Hepatocyte (in vitro differentiated cells): ENCODE measurements at regions not wholly inside any gene's neighbourhood (a gene's known extent, or its start where the extent isn't known, plus 50 kb on each side); places are given as distances from the start of the nearest gene placed in this dataset.

Source experiments
- DNase-seq: peaks from one replicate; pipeline ENCODE4 v3.0.0-alpha.2; 2016; ENCODE audit warnings: low spot score
- H2AFZ ChIP-seq: fragments of 200-600 bp; sonication (generic); 2 replicates; pipeline ENCODE4 v1.6.0; 2016; ENCODE audit warnings: antibody characterized with exemption, mild to moderate bottlenecking
- H3K27ac ChIP-seq: fragments of 200-600 bp; sonication (generic); 2 replicates; pipeline ENCODE4 v1.5.1; 2016; ENCODE audit warnings: mild to moderate bottlenecking
- H3K27me3 ChIP-seq: fragments of 200-600 bp; sonication (generic); 2 replicates; pipeline ENCODE4 v1.6.1; 2016
- H3K36me3 ChIP-seq: fragments of 200-600 bp; sonication (generic); replicated peaks from 2 replicates; pipeline ENCODE4 v1.5.1; 2016; ENCODE audit warnings: low read depth; ENCODE audit not compliant: insufficient read depth
- H3K4me1 ChIP-seq: fragments of 200-600 bp; sonication (generic); 2 replicates; pipeline ENCODE4 v1.5.1; 2016; ENCODE audit warnings: mild to moderate bottlenecking, moderate library complexity; ENCODE audit not compliant: insufficient read depth
- H3K4me2 ChIP-seq: fragments of 200-600 bp; sonication (generic); 2 replicates; pipeline ENCODE4 v1.6.0; 2016
- H3K4me3 ChIP-seq: fragments of 200-600 bp; sonication (generic); 2 replicates; pipeline ENCODE4 v1.5.1; 2016; ENCODE audit warnings: mild to moderate bottlenecking
- H3K79me2 ChIP-seq: fragments of 200-600 bp; sonication (generic); 2 replicates; pipeline ENCODE4 v1.6.0; 2017; ENCODE audit warnings: mild to moderate bottlenecking
- H3K9me2 ChIP-seq: fragments of 200-600 bp; sonication (generic); replicated peaks from 2 replicates; pipeline ENCODE4 v1.6.0; 2017; ENCODE audit warnings: mild to moderate bottlenecking; ENCODE audit not compliant: insufficient read depth
- H3K9me3 ChIP-seq: fragments of 200-600 bp; sonication (generic); 2 replicates; pipeline ENCODE4 v1.5.1; 2016; ENCODE audit warnings: low read depth, mild to moderate bottlenecking
- H4K20me1 ChIP-seq: fragments of 200-600 bp; sonication (generic); 2 replicates; pipeline ENCODE4 v1.6.0; 2016; ENCODE audit warnings: mild to moderate bottlenecking; ENCODE audit not compliant: insufficient read depth, poor library complexity, severe bottlenecking
- CTCF ChIP-seq: fragments of 200-600 bp; sonication (generic); IDR thresholded peaks from 2 replicates; pipeline ENCODE4 v1.5.1; 2016; ENCODE audit warnings: antibody characterized with exemption, mild to moderate bottlenecking; ENCODE audit not compliant: poor library complexity
- EZH2 ChIP-seq: fragments of 200-600 bp; sonication (generic); IDR thresholded peaks from 2 replicates; pipeline ENCODE4 v1.6.1; 2016; ENCODE audit warnings: antibody characterized with exemption, mild to moderate bottlenecking, borderline replicate concordance
- EZH2phosphoT487 ChIP-seq: fragments of 200-600 bp; sonication (generic); IDR thresholded peaks from one replicate; pipeline ENCODE4 v1.6.1; 2018; ENCODE audit warnings: antibody characterized with exemption, mild to moderate bottlenecking, low read depth, moderate library complexity; ENCODE audit not compliant: unreplicated experiment, severe bottlenecking
- WGBS: methylation state at CpG from one replicate; pipeline ENCODE4 v1.1.6; 2016; ENCODE audit warnings: low lambda C conversion rate; ENCODE audit errors: missing lambda C conversion rate; 5-methylcytosine and 5-hydroxymethylcytosine counted together

DNA sequence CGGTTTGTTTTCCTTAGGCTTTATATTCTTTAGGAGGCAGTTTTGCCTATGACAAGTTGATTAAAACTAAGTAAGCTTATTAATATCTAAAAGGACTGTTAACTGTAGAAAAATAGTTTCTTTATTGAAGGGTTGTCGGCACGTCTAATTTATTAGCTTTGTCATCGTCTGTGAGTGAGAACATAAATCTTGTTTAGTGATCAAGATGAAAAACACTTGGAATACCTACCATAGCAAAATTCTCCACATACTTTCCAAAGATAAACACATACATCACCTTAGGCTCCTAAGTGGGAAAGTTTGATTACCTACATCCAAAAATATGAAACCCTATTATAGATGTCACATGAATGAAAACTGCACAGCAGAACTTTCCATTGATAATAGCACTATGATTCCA is 139.1 kb upstream of the BNIP2 start:
- 70% methylated on average over 4 of the region's 4 CpGs for WGBS
- H3K4me3 ChIP-seq: no peak overlapping the region

GRCh38 chr15:59825901-59826300 is 136.8 kb upstream of the BNIP2 start:
- no peaks in the 10 kb centered on the region for H3K9me3 ChIP-seq
- no peaks in the 10 kb centered on the region for H3K9me2 ChIP-seq
- TF ChIP-seq CTCF (no peak), EZH2phosphoT487 (no peak), EZH2 (no peak)
- H3K4me2 ChIP-seq: no peak overlapping the region
- H3K4me1 ChIP-seq: no peaks in the 10 kb centered on the region
- no peaks in the 10 kb centered on the region for H3K36me3 ChIP-seq
- DNase-seq: no peak
- H3K79me2 ChIP-seq: no peaks in the 10 kb centered on the region
- H4K20me1 ChIP-seq: no peaks in the 10 kb centered on the region
- no peak overlapping the region for H3K4me3 ChIP-seq
- H2AFZ ChIP-seq: no peak overlapping the region
- no peaks in the 10 kb centered on the region for H3K27me3 ChIP-seq
- WGBS: 62% methylated on average over 7 of the region's 7 CpGs
- H3K27ac ChIP-seq: no peak overlapping the region

More for the DNA sequence above, 139.1 kb upstream of the BNIP2 start:
- Histone ChIP-seq H3K9me3 (no peaks in the 10 kb centered on the region), H3K79me2 (no peaks in the 10 kb centered on the region), H3K36me3 (no peaks in the 10 kb centered on the region), H3K4me1 (no peaks in the 10 kb centered on the region), H2AFZ (no peak overlapping the region), H3K9me2 (no peaks in the 10 kb centered on the region), H4K20me1 (no peaks in the 10 kb centered on the region), H3K4me2 (no peak overlapping the region), H3K27me3 (no peaks in the 10 kb centered on the region), H3K27ac (no peak overlapping the region)
- DNase-seq: no peak
- TF ChIP-seq EZH2phosphoT487 (no peak), EZH2 (no peak), CTCF (no peak)

GRCh38 chr15:59821286-59821685 is 132.2 kb upstream of the BNIP2 start:
- no peaks in the 10 kb centered on the region for H3K79me2 ChIP-seq
- WGBS: 85% methylated on average over 1 of the region's 1 CpG
- no peaks in the 10 kb centered on the region for H3K36me3 ChIP-seq
- no peak for DNase-seq
- no peaks in the 10 kb centered on the region for H3K9me3 ChIP-seq
- H3K27me3 ChIP-seq: peaks cover 29% of the 10 kb centered on the region
- H3K4me3 ChIP-seq: no peak overlapping the region
- no peak overlapping the region for H2AFZ ChIP-seq
- H3K27ac ChIP-seq: no peak overlapping the region
- no peaks in the 10 kb centered on the region for H3K9me2 ChIP-seq
- TF ChIP-seq EZH2phosphoT487 (no peak), EZH2 (no peak), CTCF (no peak)
- no peaks in the 10 kb centered on the region for H3K4me1 ChIP-seq
- H3K4me2 ChIP-seq: no peak overlapping the region
- no peaks in the 10 kb centered on the region for H4K20me1 ChIP-seq

DNA sequence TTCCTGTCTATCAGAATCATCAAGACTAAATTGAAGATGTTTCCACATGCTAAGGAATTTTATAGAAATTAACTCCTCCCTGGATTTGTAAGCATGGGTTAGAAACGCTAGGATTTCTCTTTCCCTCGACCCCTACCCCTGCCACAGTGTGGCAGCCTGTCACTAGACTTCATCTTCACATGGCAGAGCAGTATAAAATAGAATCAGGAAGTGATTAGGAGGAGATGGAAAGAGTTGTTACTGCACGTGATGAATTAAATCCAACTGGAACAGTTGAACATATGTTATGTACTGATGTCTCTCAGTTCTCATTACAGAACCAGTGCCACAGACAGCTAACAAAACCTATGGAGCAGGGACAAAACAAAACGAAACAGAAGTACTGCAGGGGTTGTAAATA is 130.0 kb upstream of the BNIP2 start:
- Histone ChIP-seq H3K9me2 (no peaks in the 10 kb centered on the region), H3K4me2 (no peak overlapping the region), H3K4me3 (no peak overlapping the region), H4K20me1 (no peaks in the 10 kb centered on the region), H3K36me3 (no peaks in the 10 kb centered on the region), H2AFZ (no peak overlapping the region), H3K4me1 (no peaks in the 10 kb centered on the region), H3K9me3 (no peaks in the 10 kb centered on the region), H3K27ac (no peak overlapping the region), H3K79me2 (no peaks in the 10 kb centered on the region), H3K27me3 (peaks cover 40% of the 10 kb centered on the region)
- 53% methylated on average over 4 of the region's 4 CpGs for WGBS
- DNase-seq: no peak
- TF ChIP-seq EZH2 (no peak), EZH2phosphoT487 (no peak), CTCF (no peak)
